HG03342 (cell line): ENCODE measurements at regions not wholly inside any gene's neighbourhood (a gene's known extent, or its start where the extent isn't known, plus 50 kb on each side); places are given as distances from the start of the nearest gene placed in this dataset.
"Not testable (repeated sequence)": the region's sequence is repeated elsewhere in the genome, so short reads cannot be mapped to it uniquely, and the experiment has no call there.

Experiments
- ATAC-seq: cut with Tn5 transposase; IDR thresholded peaks from one replicate; pipeline ENCODE4 v1.9.1; 2021; ENCODE audit warnings: mild to moderate bottlenecking, moderate library complexity; ENCODE audit not compliant: unreplicated experiment

DNA sequence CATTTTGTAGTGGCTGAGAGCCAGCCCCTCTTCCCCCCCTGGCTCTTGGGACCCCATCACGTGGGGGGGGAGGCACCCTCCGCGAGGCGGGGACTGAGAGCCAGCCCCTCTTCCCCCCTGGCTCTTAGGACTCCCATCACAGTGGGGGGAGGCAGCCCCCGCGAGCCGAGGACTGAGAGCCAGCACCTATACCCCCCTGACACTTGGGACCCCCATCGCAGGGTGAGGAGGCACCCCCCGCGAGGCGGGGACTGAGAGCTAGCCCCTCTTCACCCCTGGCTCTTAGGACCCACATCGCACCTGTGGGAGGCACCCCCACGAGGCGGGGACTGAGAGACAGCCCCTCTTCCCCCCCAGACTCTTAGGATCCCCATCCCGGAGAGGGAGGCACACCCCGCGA is 2426.5 kb upstream of the PCDH20 start:
- ATAC-seq, result no peak

- no peak for ATAC-seq
Observed at GRCh38 chr13:63840551-63841421, 2425.1 kb upstream of the PCDH20 start.

DNA sequence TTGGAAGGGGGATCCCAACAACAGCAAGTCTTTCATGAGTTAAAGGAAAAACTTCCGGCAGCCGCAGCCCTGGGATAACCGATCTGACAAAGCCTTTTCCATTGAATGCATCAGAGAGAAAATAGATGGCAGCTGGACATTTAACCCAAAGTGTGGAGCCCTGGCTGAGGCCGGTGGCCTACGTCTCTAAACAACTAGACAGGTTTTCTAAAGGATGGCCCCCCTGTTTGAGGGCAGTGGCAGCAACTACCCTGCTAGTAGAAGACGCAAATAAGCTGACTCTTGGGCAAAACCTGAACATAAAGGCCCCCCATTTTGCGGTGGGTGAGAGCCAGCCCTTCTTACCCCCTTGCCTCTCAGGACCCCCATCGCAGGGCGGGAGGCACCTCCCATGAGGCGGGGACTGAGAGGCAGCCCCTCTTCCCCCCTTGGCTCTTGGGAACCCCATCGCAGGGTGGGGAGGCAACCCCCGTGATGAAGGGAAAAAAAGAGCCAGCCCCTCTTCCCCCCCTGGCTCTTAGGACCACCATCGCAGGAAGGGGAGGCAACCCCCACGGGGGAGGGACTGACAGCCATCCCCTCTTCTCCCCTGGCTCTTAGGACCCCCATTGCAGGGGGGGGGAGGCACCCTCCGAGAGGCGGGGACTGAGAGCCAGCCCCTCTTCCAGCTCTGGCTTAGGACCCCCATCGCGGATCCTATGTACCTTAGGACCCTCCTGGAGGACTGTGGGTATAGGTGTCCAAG is 2422.9 kb upstream of the PCDH20 start:
- ATAC-seq, result no peak

- ATAC-seq, result not testable (repeated sequence)
Observed at GRCh38 chr13:63837701-63838100, 2422.1 kb upstream of the PCDH20 start.

GRCh38 chr13:63829609-63830008 is 2414.0 kb upstream of the PCDH20 start:
- ATAC-seq, result not testable (repeated sequence)

- not testable (repeated sequence) for ATAC-seq
Observed at GRCh38 chr13:63821785-63822184, 2406.1 kb upstream of the PCDH20 start.

GRCh38 chr13:63811428-63812004 is 2395.9 kb upstream of the PCDH20 start:
- not testable (repeated sequence) for ATAC-seq

DNA sequence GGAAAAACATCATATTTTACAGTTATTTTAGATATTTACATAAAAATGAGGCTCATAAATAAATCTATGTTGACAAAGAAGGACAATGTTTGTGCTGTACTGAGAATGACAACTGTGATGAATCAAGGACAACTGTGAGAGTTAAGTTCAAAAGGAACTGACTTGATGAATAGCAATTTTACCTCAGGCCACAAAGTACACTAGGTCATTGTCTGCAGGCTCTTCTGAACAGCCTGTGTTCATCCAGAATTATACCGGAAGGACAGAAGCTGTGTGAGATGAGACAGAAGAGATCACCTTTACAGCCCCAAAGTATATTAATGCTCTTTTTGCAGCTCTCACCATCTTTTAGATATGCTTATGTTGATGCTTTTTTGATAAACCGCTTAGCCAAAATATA is 2375.5 kb upstream of the PCDH20 start:
- ATAC-seq, result not testable (repeated sequence)

DNA sequence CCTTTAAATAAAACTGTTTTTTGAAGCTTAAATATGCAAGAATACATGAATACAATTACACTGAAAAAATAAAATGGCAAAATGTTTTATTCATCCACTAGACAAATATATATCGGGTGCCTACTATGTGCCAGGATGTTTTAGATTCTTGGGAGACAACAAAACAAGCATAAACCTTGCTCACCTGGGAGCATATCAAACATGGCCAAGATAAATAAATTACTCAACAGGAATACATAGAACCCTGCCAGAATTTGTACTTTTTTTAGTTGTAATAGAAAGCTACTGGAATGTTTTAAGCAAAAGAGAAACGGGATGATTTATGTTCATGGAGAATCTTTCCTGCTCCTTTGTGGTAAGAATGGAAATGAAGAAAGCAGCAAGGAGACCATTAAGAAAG is 2358.5 kb upstream of the PCDH20 start:
- no peak for ATAC-seq

- ATAC-seq, result no peak
Observed at GRCh38 chr13:63773476-63773875, 2357.8 kb upstream of the PCDH20 start.

DNA sequence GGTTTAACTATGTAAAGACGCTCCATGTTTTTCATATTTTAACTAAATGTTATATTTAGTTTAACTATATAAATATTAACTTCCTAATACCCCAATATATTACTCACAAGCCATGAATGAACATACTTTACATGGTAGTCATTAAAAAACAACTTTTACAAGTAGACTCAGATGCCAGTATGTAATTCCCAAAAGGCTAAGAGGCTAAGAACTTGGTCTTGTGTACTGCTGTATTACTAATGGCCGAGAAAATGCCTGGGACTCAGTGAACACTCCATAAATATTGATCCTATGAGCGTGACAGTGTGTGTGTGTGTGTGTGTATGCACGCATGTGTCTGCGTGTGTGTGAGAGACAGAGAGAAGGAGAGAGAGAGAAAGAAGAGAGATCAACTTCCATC is 2342.0 kb upstream of the PCDH20 start:
- ATAC-seq, result not testable (repeated sequence)

- peak; percentile 51 for ATAC-seq
Observed at GRCh38 chr13:63749857-63750256, 2334.2 kb upstream of the PCDH20 start.

- not testable (repeated sequence) for ATAC-seq
Observed at GRCh38 chr13:63741814-63742101, 2326.1 kb upstream of the PCDH20 start.

DNA sequence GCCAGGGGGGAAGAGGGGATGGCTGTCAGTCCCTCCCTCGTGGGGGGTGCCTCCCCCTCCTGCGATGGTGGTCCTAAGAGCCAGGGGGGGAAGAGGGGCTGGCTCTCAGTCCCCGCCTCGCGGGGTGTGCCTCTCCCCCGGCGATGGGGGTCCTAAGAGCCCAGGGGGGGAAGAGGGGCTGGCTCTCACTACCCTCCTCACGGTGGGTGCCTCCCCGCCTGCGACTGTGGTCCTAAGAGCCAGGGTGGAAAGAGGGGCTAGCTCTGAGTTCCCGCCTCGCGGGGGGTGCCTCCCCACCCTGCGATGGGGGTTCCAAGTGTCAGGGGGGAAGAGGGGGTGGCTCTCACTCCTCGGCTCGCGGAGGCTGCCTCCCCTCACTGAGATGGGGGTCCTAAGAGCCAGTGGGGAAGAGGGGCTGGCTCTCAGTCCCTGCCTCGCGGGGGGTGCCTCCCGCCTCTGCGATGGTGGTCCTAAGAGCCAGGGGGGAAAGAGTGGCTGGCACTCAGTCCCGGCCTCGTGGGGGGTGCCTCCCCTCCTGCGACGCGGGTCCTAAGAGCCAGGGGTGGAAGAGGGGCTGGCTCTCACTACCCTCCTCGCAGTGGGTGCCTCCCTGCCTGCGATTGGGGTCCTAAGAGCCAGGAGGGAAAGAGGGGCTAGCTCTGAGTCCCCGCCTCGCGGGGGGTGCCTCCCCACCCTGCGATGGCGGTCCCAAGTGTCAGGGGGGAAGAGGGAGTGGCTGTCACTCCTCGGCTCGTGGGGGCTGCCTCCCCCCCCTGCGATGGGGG is 2325.6 kb upstream of the PCDH20 start:
- ATAC-seq, result no peak

GRCh38 chr13:63739112-63739735 is 2323.6 kb upstream of the PCDH20 start:
- not testable (repeated sequence) for ATAC-seq

DNA sequence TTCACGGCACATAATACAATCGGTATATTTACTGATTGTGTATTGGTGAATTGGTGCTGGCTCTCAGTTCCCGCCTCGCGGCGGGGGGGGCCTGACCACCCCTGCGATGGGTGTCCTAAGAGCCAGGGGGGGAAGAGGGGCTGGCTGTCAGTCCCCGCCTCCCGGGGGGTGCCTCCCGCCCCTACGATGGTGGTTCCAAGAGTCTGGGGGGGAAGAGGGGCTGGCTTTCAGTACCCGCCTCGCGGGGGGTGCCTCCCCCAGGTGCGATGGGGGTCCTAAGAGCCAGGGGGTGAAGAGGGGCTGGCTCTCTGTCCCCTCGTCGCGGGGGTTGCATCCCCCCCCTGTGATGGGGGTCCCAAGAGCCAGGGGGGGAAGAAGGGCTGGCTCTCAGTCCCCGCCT is 2321.8 kb upstream of the PCDH20 start:
- no peak for ATAC-seq

- ATAC-seq, result no peak
Observed at GRCh38 chr13:63731896-63732295, 2316.2 kb upstream of the PCDH20 start.

DNA sequence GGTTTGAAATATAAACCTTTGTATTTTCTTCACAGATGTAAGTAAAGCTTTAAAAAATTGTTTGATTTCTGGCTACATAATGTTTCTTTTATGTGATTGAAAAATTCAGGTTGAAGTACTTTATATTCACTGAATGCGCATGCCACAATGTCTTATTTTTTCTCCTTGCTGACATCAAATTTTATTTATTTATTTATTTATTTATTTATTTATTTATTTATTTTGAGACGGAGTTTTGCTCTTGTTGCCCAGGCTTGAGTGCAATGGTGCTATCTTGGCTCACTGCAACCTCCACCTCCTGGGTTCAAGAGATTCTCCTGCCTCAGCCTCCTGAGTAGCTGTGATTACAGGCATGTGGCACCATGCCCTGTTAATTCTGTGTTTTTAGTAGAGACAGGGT is 2296.5 kb upstream of the PCDH20 start:
- not testable (repeated sequence) for ATAC-seq

- no peak for ATAC-seq
Observed at GRCh38 chr13:63706751-63707150, 2291.1 kb upstream of the PCDH20 start.

GRCh38 chr13:63704521-63704920 is 2288.9 kb upstream of the PCDH20 start:
- ATAC-seq, result no peak

DNA sequence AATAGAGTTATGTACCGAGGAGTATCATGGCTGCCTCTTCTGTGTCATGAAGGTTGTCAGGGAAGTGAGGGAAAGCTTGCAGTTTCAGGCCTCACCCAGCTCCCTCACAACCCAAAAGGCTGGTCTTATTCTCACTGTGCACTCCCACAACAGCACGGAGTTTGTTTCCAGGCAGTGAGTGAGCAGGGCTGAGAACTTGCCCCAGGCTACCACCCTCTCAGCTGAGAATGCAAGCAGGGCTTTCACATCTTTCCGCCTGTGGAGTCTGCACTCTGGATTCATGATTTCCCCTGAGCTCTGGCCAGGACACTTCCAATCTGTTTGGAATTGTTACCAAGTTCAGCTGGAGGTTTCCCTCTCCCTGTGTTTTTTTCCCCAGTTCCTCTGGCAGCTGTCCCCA is 2284.7 kb upstream of the PCDH20 start:
- no peak for ATAC-seq
